OCI-LY7 (cell line): ENCODE measurements at regions not wholly inside any gene's neighbourhood (a gene's known extent, or its start where the extent isn't known, plus 50 kb on each side); places are given as distances from the start of the nearest gene placed in this dataset.

Experiments used
- BruUV-seq: library from RNA; stranded (reverse); fragments of 400-500 nt; replicated peaks from 2 replicates; lab custom pipeline; 2021; lab: Mats Ljungman, UMichigan
- CTCF ChIA-PET: fragments of 300-600 bp; sonication (Branson Sonifier 250); formaldehyde crosslinking; loops from one replicate; lab custom pipeline; 2022; ENCODE audit warnings: antibody characterized with exemption; ENCODE audit not compliant: unreplicated experiment; lab: Charles Lee
- POLR2A ChIA-PET: fragments of 300-600 bp; sonication (Branson Sonifier 250); formaldehyde crosslinking; loops from one replicate; lab custom pipeline; 2022; ENCODE audit warnings: antibody characterized with exemption; lab: Charles Lee
- DNase-seq: peaks from one replicate; pipeline ENCODE4 v3.0.0-alpha.2; 2015; ENCODE audit warnings: low spot score
- H2AFZ ChIP-seq: fragments of 200-600 bp; sonication (generic), shearing (Covaris generic); 2 replicates; pipeline ENCODE4 v1.6.1; 2014; ENCODE audit warnings: mild to moderate bottlenecking, antibody characterized with exemption, low read length, moderate library complexity
- H3K27ac ChIP-seq: fragments of 200-600 bp; sonication (generic); 2 replicates; pipeline ENCODE4 v1.5.1; 2014; ENCODE audit warnings: mixed run types, low read depth, mild to moderate bottlenecking, moderate library complexity, low read length, inconsistent platforms; ENCODE audit not compliant: poor library complexity, severe bottlenecking
- H3K36me3 ChIP-seq: fragments of 200-600 bp; sonication (generic); 2 replicates; pipeline ENCODE4 v1.6.1; 2014; ENCODE audit warnings: mild to moderate bottlenecking, antibody characterized with exemption, low read length, moderate library complexity, mixed read lengths; ENCODE audit not compliant: insufficient read depth
- H3K4me1 ChIP-seq: fragments of 200-600 bp; sonication (generic); 2 replicates; pipeline ENCODE4 v1.5.1; 2014; ENCODE audit warnings: mild to moderate bottlenecking, low read length; ENCODE audit not compliant: insufficient read depth, poor library complexity, severe bottlenecking
- H3K4me2 ChIP-seq: fragments of 200-600 bp; sonication (generic); 2 replicates; pipeline ENCODE4 v1.6.1; 2014; ENCODE audit warnings: mild to moderate bottlenecking, low read length
- H3K4me3 ChIP-seq: fragments of 200-600 bp; sonication (generic); 2 replicates; pipeline ENCODE4 v1.5.1; 2014; ENCODE audit warnings: mild to moderate bottlenecking, low read depth, low read length; ENCODE audit not compliant: poor library complexity, severe bottlenecking
- H3K79me2 ChIP-seq: fragments of 200-600 bp; sonication (generic); 2 replicates; pipeline ENCODE4 v1.6.1; 2016; ENCODE audit warnings: low read depth, mild to moderate bottlenecking, low read length, moderate library complexity, mixed read lengths; ENCODE audit not compliant: insufficient read depth
- H3K9me2 ChIP-seq: fragments of 200-600 bp; sonication (generic); 2 replicates; pipeline ENCODE4 v1.6.1; 2016; ENCODE audit warnings: mild to moderate bottlenecking, low read length, mixed read lengths; ENCODE audit not compliant: insufficient read depth
- H3K9me3 ChIP-seq: fragments of 200-600 bp; sonication (generic); 2 replicates; pipeline ENCODE4 v1.6.1; 2014; ENCODE audit warnings: mild to moderate bottlenecking, mixed run types, low read length, mixed read lengths
- H4K20me1 ChIP-seq: fragments of 200-600 bp; sonication (generic); 2 replicates; pipeline ENCODE4 v1.6.1; 2014; ENCODE audit warnings: mild to moderate bottlenecking, antibody characterized with exemption, low read length, moderate library complexity, mixed read lengths; ENCODE audit not compliant: insufficient read depth
- CTCF ChIP-seq: fragments of 200-600 bp; sonication (generic); conservative IDR thresholded peaks from 2 replicates; pipeline ENCODE4 v1.5.1; 2014; ENCODE audit warnings: mild to moderate bottlenecking, antibody characterized with exemption, low read length, moderate library complexity, mixed read lengths
- EZH2phosphoT487 ChIP-seq: fragments of 200-600 bp; sonication (generic); IDR thresholded peaks from 2 replicates; pipeline ENCODE4 v1.6.1; 2018; ENCODE audit warnings: low read depth, borderline replicate concordance, mild to moderate bottlenecking, mixed run types, antibody characterized with exemption, low read length, moderate library complexity, mixed read lengths
- intact Hi-C: fragments of 100-400 bp; cut with micrococcal nuclease; formaldehyde crosslinking; loops from one replicate; pipeline ENCODE4 v1.10.0; 2022; ENCODE audit not compliant: unreplicated experiment

- no peak for DNase-seq
- BruUV-seq = no TSS peak
- H3K4me2 ChIP-seq = no peak overlapping the region
These were observed 104.2 kb upstream of the ELL2 start for GRCh38 chr5:96065685-96066385.

GRCh38 chr5:96064877-96065276 lies 103.2 kb upstream of the ELL2 start:
- Histone ChIP-seq H3K79me2 (no peaks in the 10 kb centered on the region), H3K9me3 (no peaks in the 10 kb centered on the region), H3K27ac (no peak overlapping the region), H3K4me3 (no peak overlapping the region), H4K20me1 (no peaks in the 10 kb centered on the region), H2AFZ (no peak overlapping the region), H3K4me2 (no peak overlapping the region), H3K36me3 (no peaks in the 10 kb centered on the region), H3K9me2 (no peaks in the 10 kb centered on the region), H3K4me1 (no peaks in the 10 kb centered on the region)
- CTCF ChIA-PET = no interaction called here
- intact Hi-C loops = no loop called here
- no TSS peak for BruUV-seq
- TF ChIP-seq CTCF (no peak), EZH2phosphoT487 (no peak)
- no peak for DNase-seq
- POLR2A ChIA-PET = interaction anchor here (0.7 to 2.1 kb wide), 5 partner anchors 9 to 221 kb away, joined by 3 to 6 read pairs (median 4); no protein-coding TSS in a partner anchor

More at GRCh38 chr5:96065685-96066385, 104.2 kb upstream of the ELL2 start:
- Histone ChIP-seq H3K27ac (no peak overlapping the region), H3K4me1 (no peaks in the 10 kb centered on the region), H2AFZ (no peak overlapping the region), H3K79me2 (no peaks in the 10 kb centered on the region), H3K9me3 (no peaks in the 10 kb centered on the region), H4K20me1 (no peaks in the 10 kb centered on the region), H3K4me3 (no peak overlapping the region), H3K36me3 (no peaks in the 10 kb centered on the region), H3K9me2 (no peaks in the 10 kb centered on the region)
- intact Hi-C loops = no loop called here
- ChIA-PET POLR2A (interaction anchor here (0.7 to 2.1 kb wide), 4 partner anchors 9 to 12 kb away, joined by 4 to 6 read pairs (median 4); no protein-coding TSS in a partner anchor), CTCF (no interaction called here)
- no peak for TF ChIP-seq EZH2phosphoT487
- no peak for TF ChIP-seq CTCF

GRCh38 chr5:96062836-96063235 lies 101.2 kb upstream of the ELL2 start:
- Histone ChIP-seq H3K9me2 (no peaks in the 10 kb centered on the region), H3K4me3 (no peak overlapping the region), H3K79me2 (no peaks in the 10 kb centered on the region), H3K9me3 (no peaks in the 10 kb centered on the region), H3K4me1 (no peaks in the 10 kb centered on the region), H4K20me1 (no peaks in the 10 kb centered on the region), H3K4me2 (no peak overlapping the region), H2AFZ (no peak overlapping the region), H3K27ac (no peak overlapping the region), H3K36me3 (no peaks in the 10 kb centered on the region)
- intact Hi-C loops = no loop called here
- TF ChIP-seq CTCF (no peak), EZH2phosphoT487 (no peak)
- ChIA-PET POLR2A (no interaction called here), CTCF (no interaction called here)
- BruUV-seq = no TSS peak
- DNase-seq = no peak
